GM21367 (cell line): ENCODE measurements at regions not wholly inside any gene's neighbourhood (a gene's known extent, or its start where the extent isn't known, plus 50 kb on each side); places are given as distances from the start of the nearest gene placed in this dataset.

Experiments
- ATAC-seq: cut with Tn5 transposase; IDR thresholded peaks from one replicate; pipeline ENCODE4 v1.9.1; 2021; ENCODE audit not compliant: unreplicated experiment

DNA sequence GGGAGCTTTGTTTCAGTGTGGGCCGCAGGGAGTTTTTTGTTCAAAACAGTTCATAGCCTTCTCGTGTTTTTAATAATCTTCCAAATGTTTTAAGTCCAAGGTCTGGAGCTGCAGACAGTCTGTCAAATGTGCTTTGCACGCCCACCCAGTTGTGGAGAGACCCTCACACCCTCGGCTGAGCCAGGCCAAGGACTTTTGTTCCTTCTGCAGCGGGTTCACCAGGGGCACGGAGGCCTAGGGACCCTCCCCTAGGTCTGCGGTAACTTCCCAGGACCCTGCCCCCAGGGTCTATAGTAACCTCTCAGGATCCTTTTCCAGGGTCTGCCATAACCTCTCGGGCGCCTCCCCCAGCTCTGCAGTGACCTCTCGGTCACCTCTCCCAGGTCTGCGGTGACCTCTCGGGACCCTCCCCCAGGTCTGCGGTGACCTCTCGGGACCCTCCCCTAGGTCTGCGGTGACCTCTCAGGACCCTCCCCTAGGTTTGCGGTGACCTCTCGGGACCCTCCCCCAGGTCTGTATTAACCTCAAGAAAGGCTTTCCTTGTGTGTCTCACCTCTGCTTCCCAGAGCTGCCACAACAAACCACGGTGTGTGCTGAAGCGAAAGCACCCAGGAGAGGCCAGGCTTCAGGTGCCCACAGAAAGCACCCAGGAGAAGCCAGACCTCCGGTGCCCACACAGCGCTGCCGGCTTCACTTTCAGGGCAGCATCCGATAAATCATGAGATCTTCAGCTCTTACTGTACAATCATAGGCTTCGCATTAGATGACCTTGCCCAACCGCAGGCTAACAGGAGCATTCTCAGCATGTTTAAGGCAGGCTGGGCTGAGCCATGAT is 301.9 kb upstream of the SALL3 start:
- ATAC-seq, result no peak

DNA sequence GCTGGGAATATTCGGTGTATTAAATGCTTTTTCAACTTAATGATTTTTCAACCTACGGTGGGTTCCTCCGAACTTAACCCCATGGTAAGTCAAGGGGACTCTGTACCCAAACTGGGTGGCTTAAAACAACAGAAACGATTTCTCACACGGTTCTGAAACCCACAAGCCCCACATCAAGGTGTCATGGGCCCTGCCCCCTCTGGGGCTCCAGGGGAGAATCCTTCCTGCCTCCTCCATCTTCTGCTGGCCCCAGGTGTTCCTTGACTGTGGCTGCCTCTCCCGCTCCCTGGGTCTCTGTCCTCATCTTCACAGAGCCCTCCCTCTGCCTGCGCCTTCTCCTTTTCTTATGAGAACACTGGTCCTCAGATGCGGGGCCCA is 301.3 kb upstream of the SALL3 start:
- ATAC-seq, result no peak

DNA sequence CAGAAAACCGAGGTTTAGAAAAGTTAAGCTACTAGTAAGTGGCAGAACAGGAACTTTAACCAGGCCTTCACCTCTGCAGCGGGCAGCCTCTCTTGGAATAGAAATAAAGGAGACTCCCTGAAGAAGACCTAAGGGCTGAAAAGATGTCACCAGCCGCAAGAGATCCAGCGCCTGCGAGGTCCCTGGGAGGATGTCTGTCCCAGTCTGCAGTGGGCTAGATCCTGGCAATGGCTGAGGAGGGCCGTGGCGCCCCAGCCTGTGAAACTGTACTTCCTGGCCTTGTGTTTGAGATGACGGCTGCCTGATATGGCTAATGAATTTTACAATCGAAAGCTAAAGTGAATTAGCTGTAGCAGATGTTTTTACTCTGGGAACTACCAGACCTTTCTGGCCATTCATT is 300.6 kb upstream of the SALL3 start:
- no peak for ATAC-seq

DNA sequence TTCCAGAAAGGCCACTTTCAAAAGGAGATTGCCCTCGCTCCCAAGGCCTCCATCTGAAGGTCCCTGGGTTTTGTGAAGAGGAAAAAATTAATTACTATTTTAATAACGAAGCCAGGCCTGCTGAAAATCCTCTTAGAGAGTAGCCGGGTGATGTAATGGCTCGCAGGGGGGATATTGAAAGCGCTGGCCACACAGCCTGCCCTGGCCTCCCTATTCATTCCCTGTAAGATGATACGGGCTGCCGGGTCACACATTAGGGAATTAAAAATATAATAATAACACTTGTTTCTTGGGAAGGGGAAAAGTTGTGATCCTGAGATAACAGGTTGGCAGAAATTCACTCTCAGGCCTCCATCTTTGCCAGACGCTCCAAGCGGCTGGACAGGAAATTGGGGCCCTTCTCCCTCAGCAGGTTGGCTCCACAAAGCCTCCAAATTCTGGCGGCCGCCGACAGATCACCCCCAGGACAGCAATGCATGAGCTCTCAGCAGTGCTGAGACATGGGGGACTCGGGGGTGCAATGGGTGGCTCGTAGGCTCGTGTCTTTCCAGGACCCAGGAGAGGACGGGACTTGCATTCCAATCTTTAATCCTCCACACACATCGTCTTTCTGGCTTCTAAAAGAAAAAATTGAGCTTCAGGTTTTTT is 299.9 kb upstream of the SALL3 start:
- ATAC-seq, result no peak

DNA sequence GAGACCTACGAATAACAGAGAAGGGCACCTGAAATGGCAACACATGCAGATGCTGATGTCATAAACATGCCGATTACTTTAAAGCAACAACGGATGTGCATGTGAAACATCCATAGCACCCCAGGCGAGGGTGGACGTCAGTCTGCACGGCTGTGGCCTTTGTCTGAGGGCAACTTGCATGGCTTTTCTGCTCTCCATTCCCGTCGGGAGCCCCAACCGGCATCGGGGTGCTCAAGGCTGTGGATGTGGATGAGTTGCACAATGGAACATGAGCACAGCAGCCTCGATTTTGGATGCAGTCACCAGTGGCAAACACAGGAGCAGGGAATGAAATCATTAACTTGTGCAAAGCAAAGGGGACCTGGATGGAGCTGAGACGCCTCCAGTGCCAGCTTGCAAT is 298.2 kb upstream of the SALL3 start:
- ATAC-seq, result no peak

DNA sequence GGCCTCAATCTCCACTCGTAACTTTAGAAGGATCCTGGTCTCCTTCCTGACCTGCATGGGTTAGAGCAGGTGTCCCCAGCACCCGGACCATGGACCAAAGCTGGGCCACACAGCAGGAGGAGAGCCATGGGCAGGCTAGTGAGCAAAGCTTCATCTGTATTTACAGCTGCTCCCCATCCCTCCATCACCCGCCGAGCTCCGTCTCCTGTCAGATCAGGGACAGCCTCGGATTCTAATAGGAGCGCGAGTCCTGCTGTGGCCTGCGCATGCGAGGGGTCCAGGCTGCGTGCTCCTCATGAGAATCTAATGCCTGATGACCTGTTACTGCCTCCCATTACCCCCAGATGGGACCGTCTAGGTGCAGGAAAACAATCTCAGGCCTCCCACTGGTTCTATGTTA is 297.7 kb upstream of the SALL3 start:
- no peak for ATAC-seq

DNA sequence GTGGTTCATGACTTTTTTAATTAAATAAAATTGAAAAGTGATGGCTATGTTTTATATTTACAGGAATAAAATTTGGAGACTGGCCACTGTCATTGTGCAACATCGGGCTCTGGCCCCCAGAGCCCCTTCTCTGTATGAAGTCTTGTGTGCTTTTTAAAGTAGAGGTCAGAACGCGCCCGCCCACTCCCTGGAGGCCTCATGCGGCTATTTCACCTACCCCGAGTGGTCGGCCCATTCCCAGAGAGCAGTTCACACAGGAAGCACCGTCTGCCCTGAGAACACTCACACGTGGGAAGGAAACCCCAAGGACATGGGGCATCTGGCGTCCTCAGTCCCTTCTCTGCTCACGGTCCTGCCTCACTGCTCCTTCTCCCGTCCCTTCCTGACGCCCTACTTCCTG is 296.9 kb upstream of the SALL3 start:
- ATAC-seq, result no peak

DNA sequence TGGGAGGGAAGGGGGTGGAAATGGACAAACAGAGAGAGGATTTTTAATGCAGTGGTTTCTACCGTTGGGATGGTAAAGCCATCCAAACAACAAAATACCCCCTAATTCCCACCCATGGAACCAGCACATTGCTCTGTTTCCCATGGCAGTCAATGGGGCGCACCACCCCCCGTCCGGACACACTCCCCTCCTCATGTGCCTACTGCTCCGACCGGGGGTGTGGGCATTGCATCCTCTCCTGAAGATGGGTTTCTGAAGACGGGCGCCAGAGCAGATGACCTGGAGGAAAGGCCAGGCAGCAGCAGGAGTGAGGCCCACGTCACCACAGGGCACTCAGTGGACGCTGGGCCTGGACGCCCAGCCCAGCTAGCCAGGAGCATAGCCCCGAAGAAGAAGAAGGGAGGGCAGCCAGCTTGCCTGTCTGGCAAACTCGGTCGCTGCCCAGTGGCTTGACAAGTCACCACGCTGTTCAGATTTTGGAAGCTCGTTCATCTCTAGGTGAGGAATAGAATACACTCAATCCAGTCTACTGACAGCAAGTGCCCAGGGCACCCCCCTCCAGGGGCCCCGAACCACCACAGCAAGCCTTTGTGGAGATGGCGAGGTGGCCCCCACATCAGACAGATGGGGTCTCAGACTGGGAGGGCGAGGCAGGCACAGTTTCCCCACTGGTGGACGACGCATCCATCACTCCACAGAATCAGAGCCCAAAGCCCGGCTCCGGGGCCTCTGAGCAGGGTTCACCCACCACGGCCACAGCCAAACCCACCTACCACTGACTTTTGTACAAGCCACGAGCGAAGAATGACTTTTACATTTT is 296.2 kb upstream of the SALL3 start:
- no peak for ATAC-seq

DNA sequence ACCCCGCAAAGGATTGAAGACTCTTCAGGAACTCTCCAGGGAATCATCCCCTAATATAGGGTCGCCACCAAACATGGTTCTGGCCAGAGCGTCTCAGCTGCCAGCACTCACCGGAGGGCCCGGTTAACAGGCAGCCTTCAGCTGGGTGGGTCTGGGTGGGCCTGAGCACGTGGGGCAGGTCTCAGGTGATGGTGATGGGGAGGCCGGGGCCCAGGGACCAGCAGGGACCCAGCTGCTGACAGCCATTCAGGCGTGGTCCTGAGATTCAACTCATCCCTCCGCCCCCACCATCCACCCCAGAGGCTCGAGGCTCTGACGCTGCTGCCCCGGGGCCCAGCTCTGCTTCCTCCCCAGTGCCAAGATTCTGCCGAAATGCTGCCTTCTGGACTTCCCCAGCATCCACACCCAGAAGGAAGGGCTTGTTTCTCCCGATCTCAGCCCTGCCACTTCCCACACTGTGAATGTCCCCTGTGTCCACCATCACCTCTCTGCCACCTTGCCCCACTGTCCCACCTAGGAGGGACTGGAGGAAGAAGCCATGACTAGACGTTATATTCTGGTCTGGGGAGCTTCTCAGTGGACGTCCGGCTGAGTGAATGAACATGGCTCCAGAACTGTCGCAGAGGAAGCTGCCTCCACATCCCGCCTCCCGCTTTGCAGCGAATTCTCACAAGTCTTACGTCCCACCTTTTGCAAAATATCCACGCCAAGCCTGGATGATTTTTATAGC is 294.2 kb upstream of the SALL3 start:
- no peak for ATAC-seq

DNA sequence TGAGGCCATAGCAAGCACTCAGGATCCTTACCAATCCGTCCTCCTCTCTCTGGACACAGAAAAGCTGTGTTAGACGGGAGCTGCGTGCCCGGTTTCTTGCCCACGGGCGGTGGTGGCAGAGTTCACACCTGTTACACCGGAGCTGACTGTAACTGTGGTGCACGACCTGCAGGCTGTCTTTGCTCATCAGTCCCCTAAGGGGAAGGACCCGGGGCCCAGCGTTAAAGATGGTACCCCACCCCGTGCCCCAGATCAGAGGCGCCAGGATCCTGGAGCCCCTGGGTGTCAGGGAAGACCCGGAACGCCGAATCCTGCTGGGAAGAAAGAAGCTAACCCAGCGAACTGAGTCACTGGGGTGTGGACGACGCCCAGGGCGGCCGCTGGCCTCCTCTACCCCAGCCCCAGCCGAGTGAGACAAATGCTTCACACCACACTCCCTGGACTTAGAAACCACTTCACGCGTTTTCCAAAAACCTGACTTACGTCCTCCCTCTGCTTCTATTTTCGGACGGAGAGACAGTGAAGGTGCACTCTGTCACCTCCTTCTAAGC is 293.6 kb upstream of the SALL3 start:
- ATAC-seq, result no peak

DNA sequence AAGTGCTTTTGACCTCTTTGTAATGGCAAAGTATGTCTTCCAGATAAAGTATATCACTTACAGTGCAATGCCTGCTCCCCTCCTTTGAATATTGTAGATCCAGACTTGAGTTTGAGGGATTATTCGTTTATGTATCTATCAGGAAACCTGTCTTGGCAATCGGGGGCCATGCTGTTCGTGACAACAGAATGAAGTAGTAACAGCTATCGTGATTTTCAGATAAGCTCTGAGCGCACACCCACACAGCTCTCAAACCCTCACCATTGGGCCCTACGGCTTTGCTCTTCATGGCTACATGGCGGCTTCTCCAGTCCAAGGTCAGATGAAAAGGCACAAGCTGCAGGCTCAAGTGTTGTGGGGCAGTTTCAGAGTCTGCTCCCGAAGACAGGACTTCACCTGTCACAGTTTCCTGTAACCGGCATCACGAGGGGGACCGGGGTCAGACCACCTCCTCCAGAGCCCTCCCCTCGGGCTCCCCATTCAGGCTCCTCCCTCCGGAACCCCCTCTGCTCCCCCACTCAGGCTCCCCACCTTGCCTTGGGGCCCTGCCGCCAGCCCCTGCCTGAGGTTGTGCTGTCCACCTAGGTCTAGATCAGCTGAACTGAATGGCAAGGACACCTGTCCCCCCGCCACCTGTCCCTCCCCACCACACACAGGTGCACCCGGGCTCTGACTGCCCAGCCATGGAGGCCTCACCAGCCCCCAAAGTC is 292.5 kb upstream of the SALL3 start:
- no peak for ATAC-seq

DNA sequence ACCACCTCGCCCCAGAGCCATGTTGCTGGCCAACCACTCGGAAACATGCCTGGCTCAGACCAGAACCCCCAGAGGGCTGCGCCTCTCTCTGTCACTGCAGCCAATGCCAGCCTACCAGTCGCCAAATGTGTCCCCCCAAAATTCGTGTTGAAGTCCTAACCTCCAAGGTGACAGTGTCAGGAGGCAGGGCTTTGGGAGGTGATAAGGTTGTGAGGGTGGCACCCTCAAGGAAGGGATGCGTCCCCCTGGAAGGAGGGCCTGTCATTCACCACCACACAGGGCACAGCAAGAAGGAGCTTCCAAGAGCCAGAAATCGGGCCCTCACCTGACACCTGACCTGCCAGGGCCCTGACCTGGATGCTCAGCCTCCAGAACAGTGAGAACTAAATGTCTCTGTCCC is 291.9 kb upstream of the SALL3 start:
- ATAC-seq, result no peak

DNA sequence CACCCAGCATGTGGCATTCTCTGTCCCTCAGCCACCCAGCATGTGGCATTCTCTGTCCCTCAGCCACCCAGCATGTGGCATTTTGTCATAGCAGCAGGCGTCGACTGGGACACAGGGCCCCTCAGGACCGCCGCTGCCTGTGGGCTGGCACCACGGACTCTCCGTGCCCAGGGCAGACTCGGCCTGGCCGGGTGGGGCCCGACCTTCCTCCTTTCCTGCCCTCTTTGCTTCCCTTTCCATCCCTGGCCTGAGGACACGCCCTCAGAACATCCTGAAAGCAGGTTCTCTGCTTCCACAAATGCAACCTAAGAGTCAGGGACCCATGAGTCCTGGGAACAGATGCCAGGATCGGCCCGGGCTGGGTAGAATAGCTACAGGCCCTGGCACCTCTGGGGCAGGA is 291.4 kb upstream of the SALL3 start:
- no peak for ATAC-seq

DNA sequence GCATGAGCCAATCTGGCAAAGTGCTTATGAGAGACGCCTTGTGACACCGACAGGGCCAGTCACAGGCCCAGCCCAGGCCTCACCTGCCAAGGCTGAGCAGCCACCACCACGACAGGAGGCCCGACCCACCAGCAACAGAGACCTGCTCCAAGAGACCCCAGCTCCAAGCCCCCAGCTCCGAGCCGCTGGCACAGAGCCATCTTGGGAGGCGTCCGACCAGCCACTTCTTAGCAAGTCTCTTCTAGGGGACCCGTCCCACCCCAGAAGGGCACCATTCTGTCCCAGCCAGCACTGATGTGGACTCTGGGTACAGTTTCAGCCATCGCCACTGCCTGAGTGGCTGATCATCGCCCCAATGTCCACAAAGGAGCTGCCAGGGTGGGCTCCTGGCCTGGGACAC is 290.7 kb upstream of the SALL3 start:
- ATAC-seq, result no peak

DNA sequence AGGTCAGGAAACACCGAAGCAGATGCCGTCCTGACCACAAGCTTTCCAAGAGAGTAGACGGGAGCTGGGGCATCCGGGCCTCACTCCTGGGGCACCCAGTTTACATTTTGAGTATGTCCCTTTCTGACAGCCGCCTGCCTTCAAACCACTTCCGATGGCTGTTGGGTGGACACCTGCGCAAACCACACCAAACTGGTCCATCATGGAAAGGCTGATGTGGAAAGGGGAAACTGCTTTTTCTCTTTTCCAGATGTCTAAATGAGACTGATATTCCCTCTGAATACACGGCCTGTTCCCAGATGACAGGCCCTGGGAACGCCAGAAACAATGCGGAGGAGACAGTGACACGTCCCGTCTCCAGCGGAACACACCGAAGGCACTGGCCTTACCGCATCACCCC is 290.0 kb upstream of the SALL3 start:
- no peak for ATAC-seq

DNA sequence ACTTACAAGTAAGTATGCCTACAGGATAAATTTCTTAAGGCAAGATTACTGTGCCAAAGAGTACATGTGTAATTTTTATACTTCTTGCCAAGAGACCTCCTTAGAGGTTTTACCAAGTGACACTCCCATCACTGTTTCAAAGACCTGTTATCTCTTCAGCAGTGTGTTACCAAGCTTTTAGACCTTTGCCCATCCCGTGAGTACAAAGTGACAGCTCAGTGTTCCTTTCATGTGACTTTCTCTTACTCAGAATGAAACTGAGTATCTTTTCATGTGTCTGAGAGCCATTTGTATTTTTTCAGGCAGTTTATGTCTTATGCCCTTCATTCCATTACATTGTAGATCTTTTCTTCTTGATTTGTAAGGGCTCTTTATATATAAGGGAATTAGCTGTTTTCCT is 287.5 kb upstream of the SALL3 start:
- no peak for ATAC-seq

DNA sequence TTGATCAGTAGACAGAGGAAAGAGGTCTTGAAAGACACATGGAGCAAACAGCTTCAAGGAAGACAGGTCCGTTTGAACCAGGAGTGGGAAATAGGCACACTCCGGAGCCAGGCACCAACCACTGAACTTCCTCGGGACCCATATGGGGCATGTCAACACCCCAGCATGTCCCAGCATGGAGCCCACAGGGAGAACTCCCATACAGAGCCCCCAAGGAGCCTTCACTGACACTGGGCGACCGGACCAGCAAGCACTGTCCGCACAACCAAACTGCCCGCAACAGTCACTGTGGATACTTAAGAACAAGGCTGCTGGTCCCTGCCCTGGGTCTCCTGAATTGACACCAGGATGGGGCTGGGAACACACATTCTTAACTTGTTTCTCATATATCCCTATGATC is 286.2 kb upstream of the SALL3 start:
- no peak for ATAC-seq

DNA sequence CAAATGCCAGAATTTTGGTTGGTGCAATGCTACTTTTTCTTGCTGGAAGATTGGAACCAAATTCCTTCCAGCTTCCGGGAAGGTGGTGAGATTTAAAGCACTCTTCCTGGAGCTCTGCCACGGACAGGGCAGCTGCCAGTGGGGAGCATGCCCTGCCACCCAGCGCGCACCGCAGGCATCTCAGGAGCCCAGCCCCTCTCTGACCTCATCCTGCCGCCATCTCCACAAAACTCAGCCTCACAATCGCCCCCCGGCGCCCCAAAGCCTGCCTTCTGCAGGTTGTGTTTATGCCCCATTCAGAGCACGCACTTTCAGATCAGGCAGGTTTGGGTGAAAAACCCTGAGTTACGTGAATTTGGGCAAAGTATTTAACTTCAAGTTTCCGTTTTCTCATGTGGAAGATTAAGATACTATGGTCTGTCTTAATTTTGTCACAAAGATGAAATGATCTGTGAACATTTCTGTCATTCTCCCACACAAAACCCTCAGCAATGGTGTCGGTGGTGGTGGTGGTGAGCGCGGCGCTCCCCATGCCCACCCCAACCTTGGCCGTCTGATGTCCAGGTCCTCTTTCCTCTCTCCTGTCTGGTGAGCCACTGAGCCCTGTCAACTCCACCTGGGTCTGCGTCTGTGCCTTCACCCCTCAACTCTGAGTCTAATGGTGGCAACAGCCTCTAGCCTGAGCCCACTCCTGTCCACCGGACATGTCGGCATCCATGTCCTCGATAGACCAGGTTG is 282.8 kb upstream of the SALL3 start:
- no peak for ATAC-seq

DNA sequence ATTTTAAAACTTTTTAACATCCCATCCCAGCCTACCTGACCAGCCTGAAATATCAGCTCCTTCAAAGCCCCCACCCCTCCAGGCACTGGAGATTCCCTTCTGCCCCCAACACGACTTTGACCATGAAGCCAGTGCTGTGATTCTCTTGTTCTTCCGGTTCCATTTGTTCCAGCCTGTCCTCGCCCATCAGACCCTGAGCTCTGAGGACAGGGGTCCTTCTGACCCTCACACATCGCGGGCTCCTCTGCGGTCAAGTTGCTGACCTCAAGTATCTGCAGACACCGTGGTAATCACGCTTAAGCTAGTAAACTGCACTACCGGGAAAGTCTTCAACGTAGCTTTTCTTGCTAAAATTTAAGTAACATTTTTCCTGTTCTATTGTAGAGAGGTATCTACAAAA is 282.2 kb upstream of the SALL3 start:
- no peak for ATAC-seq

DNA sequence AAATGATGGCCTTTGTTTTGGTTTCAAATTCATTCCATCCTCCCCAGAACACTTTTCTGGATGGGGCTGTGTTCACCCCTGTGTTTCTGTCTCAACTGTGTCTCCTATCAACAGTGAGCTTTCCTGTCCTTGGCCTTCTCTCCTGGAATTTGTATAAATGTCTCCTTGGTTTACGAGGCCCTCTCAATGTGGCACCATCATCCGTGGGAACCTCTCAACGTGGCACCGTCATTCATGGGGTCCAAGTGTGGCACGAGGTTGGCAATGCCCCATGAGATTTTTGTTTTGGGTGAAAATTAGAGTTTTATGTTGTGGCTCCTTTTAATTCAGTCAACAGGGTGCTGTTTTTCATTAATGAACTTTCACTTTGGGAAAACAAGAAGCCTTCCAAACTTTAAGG is 280.7 kb upstream of the SALL3 start:
- no peak for ATAC-seq
